NCI-H748 (cell line): ENCODE measurements at regions not wholly inside any gene's neighbourhood (a gene's known extent, or its start where the extent isn't known, plus 50 kb on each side); places are given as distances from the start of the nearest gene placed in this dataset.
"Not testable (repeated sequence)": the region's sequence is repeated elsewhere in the genome, so short reads cannot be mapped to it uniquely, and the experiment has no call there.

Experiments used
- DNase-seq: peaks from one replicate; lab custom pipeline; 2025; ENCODE audit not compliant: unreplicated experiment; lab: John Stamatoyannopoulos, UW

DNA sequence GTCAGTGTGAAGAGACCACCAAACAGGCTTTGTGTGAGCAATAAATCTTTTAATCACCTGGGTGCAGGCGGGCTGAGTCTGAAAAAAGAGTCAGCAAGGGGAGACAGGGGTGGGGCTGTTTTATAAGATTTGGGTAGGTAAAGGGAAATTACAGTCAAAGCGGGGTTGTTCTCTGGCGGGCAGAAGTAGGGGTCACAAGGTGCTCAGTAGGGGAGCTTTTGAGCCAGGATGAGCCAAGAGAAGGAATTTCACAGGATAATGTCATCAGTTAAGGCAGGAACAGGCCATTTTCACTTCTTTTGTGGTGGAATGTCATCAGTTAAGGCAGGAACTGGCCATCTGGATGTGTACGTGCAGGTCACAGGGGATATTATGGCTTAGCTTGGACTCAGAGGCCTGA, 372.6 kb upstream of the MEX3C start:
- DNase-seq = not testable (repeated sequence)

DNA sequence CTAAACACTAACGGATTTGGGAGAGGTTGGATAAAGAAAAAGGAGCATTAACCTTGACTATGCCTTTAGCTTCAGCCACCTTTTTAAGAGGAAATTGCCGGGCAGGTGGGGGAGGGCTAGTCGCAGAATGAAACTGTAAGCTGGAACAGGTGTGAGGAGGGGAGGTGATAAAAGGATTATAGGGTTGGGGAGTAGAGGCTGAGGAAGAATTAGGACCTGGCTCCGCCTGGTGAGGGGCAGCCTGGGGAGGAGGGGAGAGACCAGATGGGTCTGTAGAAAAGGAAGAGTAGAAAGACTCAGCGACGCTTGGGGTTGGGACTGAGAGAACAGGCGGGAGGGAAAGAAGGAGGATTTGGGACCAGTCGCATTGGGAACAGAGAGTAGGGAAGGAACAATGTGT, 376.4 kb upstream of the MEX3C start:
- not testable (repeated sequence) for DNase-seq

DNA sequence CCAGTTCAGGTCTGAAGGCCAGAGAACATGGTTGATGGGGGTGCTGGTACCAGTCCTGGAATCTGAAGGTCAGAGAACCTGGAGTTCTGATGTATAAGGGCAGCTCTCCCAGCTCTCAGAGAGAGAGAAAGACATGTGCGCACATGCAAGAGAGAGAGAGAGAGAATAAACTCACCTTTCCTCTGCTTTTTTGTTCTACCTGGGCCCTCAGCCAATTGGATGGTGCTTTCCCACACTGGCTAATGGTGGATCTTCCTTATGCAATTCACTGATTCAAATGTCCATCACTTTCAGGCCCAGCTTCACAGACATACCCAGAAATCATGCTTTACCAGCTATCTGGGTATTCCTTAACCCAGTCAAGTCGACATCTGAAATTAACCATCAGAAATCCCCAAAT, 377.7 kb upstream of the MEX3C start:
- no peak for DNase-seq

DNA sequence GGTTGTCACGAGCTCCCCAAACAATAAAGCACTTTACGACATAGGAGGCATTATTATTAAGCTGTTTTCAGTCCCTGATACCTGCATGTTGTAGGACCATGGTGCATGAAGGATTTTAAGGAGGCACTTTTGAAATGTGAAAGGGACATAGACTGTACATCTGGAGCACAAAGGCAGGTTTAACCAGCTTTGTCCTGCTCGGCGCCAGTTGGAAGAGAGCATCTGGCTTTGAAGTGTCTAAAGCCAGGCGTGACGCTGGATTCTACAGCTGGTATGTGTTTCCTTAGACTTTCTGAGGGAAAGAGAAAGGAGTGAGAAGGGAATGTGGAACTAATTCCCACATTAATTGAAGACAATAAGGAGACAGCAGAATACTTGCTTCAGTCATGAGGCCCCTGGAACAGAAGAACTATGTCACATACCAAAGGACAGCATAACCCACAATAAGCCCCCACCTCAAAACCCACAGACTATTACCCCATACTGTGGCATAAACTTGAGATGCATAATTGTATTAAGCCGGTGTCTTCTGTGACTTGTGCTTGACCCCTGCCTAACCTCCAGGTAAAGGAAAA, 381.0 kb upstream of the MEX3C start:
- DNase-seq = no peak

DNA sequence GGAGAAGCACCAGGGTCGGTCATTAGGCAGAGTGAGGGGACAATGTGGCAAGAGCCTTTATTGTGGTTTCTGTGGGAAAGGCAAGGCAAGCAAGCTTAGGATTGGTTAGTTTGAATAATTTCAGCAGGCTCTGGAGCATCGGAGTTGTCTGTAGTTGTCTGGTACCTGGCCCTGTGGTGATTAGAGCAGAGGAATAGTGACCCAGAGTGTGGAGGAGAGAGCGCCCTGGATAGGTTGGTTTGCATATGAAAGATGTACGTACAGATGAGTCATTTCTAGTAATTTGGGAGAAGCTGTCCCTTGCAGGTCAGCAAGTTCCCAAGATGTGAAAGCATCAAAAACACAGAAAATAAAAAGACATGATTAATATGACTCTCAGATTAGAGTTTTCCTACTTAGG, 383.1 kb upstream of the MEX3C start:
- no peak for DNase-seq

DNA sequence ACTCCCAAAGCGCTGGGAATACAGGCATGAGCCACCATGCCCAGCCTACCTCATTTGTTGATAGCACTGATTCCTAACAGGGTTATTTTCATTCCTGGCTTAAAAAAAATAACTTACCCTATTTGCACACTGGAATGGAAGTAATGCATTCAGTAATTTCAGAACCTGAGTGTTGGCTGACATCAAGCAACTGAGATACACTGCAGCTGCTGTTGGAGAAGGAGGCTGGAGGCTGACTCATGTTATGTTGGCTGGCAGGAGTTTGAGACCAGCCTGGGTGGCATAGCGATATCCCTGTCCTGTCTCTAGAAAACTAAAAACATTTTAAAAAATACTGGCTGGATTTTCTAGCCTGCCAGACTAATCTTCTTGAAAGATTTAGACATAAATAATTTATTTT, 385.1 kb upstream of the MEX3C start:
- DNase-seq = no peak

DNA sequence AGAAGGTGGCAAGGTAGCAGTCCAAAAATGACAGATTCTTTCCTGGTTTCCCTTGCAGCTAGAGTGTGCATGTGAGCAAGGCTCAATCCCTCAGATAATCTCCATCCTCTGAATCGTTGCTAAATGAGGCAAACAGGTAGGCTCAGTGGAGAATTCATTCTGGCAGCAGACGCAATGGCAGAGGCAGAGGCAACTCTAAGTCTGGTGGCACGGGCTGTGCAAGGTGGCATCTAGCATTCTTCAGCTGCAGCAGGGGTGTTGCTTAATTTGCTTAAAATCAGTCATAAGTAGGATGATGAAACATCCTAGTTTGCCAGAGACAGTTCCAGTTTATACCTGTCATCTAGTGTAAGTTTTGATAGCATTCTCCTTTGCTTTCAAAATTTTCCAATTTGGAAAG, 391.1 kb upstream of the MEX3C start:
- no peak for DNase-seq

DNA sequence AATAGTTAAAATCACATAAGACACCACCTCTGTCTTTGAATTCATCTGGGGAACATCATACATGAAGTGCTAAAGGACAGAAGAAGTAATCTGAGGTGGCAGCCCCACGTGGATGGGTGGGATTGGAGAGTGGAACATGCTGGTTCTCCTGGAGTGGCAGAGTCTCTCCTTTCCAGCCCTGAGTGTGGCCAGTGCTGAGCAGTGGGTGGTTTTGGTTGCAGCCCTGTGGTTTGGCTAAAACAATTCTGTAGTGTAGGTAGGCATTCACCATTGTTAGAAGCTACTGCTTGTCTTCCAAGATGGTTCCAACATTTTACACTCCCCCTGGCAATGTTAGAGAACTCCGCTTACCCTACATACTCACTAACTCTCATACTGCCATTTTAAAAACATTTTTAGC, 396.4 kb upstream of the MEX3C start:
- no peak for DNase-seq

DNA sequence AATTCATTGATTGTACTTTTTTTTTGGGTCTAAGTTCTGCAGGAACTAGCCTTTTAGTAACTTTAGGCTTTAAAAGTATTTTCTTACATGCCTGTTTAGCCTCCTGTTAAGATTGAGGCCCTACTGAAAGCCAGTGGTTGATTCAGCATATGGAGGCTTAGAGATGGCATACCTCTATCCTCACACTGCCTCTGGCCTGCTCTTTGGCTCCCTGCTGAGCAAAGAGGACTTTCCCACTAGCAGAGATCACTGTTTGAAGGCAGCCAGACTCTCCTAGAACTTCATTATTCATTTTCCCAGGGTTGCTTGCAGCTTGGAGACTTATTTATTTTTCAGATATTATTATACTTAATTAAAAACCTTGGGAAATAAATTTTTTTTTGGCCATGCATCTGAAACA, 405.6 kb upstream of the MEX3C start:
- peak; percentile 34 for DNase-seq

DNA sequence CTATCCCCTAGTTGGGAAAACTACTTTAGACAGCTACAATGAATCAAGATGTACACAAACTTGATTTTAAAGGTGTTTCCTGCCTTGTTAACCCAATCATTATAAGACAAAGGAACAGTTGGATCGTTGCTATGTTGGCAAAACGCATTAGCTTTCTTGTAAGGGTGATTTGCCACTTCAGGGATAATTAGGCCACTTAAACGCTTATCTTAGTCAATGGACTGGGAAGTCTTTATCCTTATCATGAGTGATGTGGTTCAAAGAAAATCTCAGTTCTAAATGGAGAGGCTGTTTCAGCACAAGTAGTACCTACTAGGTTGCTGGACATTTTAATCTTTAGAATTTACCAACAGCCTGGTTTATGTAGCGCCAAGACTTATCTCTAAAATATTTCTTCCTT, 406.1 kb upstream of the MEX3C start:
- peak; percentile 70 for DNase-seq

DNA sequence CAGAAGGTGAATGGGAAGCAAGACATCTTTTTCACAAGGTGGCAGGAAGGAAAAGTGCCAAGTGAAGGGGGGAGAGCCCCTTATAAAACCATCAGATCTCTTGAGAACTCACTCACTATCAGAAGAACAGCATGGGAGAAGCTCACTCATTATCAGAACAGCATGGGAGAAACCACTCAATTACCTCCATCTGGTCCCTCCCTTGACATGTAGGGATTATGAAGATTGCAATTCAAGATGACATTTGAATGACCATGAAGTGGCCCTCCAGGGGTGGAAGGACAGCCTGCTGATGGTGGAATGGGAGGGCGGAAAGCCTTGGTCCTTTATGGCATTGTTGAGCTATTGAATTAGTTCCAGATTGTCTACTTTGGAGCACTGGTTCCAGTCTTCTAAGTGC, 413.0 kb upstream of the MEX3C start:
- DNase-seq = no peak

DNA sequence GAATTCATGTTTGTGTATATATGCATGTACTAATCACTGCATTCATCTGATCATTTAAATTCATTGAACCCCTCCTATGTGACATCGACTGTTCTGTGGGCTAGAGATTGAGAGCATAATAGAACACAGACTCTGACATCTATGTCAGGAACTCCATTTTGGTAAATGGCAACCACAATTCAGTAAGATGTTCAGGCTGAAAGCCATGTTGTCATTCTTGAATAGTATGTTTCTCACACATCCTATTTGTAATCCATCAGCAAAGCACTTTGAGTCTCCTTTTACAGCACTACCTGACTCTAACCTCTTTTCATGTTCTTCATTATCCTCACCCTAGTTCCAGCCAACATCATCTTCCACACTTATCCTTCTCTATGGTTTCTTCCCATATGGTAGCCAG, 413.8 kb upstream of the MEX3C start:
- DNase-seq = no peak

DNA sequence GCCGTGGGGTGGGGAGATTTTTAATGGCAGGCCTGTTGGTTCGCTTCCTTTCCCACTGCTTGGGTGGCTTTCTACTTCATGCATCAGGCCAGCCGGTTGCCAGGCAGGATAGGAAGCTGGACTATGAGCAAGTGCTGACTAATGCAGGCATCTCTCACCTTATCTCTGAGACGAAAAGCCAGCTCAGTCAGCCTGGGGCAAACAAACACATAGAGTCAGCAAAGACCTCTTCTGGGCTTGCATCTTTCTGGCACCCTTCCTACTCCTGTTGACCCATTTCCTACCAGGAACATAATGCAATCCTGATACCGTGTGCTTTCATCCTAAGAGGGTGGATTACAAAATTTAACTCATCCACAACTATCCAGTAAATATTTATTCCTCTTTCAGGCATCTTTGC, 416.6 kb upstream of the MEX3C start:
- no peak for DNase-seq

DNA sequence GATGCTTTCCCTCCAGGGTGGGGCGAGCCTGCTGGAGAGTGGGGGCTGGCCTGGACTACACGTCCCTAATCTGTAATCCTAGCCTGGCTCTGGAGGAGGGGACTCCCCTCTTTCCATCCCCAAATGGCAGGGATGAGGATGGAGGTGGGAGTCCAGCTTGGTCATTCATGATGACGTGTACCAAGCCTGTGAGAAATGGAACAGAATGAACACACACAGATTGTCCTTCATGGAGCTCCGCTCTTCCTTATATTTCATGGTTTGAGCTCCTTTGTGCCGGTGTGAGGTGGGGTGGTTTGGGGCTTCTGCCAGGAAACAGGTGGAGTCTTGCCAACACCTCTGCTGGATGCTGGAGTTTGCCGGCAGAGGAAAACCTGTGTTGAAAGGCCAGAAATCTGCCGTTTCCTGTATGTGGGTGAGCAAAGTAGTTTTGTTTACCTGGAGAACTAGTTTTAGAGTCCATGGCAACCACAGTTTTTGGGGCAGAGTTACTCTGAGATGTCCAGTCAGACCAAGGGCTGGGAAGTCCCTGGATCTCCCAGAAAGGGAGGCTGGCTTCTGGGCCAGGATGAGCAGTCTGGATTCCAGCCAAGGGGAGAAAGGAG, 417.6 kb upstream of the MEX3C start:
- peak; percentile 86 for DNase-seq

DNA sequence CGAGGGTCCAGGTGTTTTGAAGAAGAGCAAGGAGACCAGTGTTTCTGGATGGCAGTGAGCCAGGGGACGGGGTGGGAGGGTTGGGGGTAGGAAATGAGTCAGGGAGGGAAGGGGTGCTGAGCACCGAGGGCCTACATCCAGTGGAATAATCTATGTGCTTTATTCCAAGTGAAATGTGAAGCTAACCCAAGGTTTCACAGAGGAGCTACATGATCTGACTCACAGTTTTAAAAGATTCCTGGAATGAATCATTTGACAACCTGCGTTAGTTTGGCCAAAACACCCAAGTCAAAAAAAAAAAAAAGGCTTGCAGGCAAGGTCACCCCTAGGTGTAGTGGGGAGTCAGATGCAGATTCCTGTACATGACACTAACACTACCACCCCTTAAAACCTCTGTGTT, 419.7 kb upstream of the MEX3C start:
- no peak for DNase-seq

DNA sequence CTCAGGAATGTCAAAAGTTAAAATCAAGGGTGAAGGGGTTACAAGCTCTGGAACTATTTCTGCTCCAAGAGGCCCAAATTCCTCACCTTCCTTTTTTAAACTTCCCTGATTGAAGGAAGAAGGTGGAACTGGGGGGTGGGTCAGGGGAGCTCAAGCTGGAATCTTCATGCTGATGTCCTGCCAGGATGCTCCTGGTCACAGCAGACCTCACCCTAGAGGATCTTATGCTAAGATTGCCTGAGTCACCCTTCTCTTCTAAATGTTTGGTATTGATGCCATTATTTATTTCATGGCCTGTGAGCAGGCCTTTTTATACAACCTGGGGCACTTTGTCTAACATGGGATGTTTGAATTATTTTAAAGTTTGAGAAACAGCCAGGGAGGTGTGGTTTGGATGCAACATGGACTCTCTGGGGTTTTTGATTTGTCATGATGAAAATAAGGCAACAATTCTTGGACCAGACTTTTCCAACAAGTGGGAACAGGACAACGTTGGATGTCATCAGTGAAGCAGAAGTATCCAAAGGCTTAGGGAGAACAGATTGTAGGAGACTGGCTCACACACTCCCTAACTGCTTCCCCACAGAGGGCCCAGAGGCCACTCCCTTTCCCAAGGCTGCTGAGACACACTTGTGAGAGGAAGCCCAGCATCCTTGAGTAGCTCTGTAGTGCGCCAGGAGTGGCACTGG, 420.2 kb upstream of the MEX3C start:
- DNase-seq = no peak

DNA sequence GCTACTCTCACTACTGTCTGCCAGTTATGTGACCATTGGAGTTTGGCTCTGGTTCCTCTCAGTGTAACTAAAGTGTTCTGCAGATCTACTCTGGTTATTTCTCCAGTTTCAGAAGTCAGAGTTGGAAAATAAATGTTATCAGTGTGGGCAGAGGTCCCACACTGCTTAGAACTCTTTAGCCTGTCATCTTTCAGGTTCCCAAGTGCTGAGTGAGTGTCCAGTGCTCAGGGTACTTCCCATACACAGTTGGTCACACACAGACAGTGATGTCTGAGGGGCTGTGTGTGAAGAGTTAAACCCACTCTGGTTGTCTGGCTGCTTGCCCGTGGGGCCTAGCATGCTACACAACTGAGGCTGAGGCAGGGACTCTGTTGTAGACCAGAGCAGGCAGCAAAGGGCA, 421.8 kb upstream of the MEX3C start:
- no peak for DNase-seq

DNA sequence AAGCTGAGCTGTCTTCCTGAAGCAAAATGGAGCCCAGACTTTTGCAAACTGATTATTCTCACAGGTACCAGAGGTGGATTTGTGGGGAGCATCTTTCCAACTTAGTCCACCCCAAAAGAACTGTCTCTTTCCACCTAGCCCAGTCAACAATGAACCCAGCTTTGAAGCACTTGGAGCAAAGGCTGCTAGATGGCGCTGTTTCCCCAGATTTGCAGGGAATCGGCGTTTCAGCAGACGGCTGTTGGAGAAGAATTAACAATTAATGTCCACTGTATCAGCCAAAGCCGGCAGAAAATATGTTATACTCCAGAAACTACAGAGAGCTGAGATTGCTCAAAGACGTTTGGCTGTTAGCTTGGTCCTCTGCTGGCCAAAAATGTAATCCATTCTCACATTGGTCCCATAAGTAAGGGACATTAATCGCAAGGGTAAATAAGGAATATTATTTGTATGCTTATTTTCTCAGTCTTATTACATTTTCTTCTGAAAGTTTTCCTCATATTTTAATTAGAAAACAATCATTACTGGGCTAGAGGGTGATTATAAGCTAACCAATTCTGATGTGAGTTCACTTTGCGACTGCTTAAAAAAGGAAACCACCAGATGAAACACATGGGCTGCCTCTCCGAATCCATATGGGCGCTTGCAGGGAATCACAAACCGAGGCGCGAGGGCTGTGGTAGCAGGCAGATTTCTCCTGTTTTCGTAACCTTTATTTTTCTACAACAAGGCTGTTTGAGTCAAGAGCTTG, 423.8 kb upstream of the MEX3C start:
- peak; percentile 88 for DNase-seq

DNA sequence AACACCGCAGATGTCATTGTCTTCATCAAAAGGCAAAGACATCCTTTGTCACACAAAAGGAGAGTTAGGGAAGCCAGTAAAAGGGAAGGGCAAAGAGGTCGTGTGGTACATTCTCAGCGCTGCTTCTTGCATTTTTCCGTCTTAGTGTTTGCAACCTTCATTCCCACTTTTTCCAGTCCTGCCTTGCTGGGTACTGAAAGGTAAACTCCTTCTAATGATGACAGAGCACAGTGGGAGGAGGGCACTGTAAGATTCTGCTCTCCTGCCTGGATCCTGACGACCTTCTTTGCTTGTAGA, 424.3 kb upstream of the MEX3C start:
- peak; percentile 66 for DNase-seq

DNA sequence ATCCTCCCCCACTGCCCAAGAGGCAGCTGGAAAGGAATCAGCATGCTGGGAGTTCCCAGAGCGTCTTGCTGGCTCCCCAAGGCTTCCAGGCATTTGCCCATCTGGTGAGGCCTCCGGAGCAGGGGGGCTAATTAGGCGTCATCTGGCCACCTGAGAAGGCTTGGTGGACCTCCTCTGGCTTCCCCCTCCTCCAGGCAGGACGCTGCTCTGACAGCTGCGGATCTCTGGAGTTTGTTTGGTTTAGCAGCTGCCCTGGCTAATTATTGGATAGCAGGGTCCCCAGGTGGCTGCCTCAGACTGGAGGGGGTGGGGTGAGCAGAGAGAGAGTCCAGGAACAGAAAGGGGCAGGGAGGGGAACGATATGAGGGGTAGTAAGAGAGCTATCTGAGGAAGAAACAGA, 425.2 kb upstream of the MEX3C start:
- DNase-seq = peak; percentile 99

DNA sequence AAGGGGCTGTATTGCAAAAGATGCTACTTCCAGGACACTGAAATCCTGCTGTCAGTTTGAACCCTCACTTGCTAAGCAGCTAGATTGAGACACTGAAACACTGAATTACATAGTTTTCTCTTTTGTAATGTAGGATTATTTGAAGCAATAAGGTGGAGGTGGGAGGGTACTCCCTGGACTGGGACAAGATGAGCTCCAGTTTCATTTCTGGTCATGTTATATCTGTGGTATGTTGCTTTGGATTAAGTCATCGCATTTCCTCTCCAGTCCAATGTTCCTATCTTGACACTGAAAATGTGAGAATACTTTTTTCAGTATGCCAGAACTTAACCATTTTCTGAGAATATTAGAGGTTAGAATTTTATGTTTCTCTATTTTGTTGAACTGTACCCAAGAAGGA, 426.2 kb upstream of the MEX3C start:
- no peak for DNase-seq

DNA sequence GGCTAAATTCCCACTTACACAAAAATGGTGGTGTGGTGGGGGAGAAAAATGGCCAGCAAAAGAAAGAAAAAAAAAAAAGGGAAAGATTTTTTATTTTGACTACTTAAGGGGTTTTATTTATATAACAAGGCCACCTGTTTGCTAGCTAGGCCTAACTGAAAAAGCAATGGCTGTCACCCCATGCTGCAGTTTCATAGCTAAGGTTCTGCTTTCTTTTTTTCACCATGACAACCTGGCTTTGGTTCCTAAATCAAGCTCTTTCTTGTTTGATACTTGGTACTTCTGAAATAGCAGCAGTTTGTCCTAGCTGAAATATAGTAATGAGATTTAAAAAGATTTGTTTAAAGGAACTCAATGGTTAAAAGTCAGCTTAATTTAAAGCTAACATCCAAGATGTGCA, 433.2 kb upstream of the MEX3C start:
- peak; percentile 19 for DNase-seq
